ENCODE measurements at regions not wholly inside any gene's neighbourhood (a gene's known extent, or its start where the extent isn't known, plus 50 kb on each side); places are given as distances from the start of the nearest gene placed in this dataset.

GRCh38 chr12:89945123-89945522, 236.5 kb upstream of the ATP2B1 start:
- H3K4me1 ChIP-seq = peaks cover 0 to 60% (median 51%) of the 10 kb centered on the region in 4 donors
- TF ChIP-seq EP300 (IDR thresholded peaks at IDR 0.05) (no peak), POLR2AphosphoS5 (IDR thresholded peaks at IDR 0.05) (no peak), CTCF (IDR thresholded peaks at IDR 0.05) (no peak), POLR2A (IDR thresholded peaks at IDR 0.05) (no peak)

GRCh38 chr12:89943463-89943862, 234.8 kb upstream of the ATP2B1 start:
- Histone ChIP-seq H3K27me3 (no peaks in the 10 kb centered on the region), H3K9me3 (no peaks in the 10 kb centered on the region), H3K4me1 (peaks cover 0 to 44% (median 34%) of the 10 kb centered on the region in 4 donors), H3K4me3 (no peak overlapping the region), H3K27ac (peak overlapping the region in 2 of 4 donors; percentile 4 to 45), H3K36me3 (no peaks in the 10 kb centered on the region)
- TF ChIP-seq POLR2A (IDR thresholded peaks at IDR 0.05) = no peak
- no peak for TF ChIP-seq EP300 (IDR thresholded peaks at IDR 0.05)
- TF ChIP-seq POLR2AphosphoS5 (IDR thresholded peaks at IDR 0.05) = no peak
- TF ChIP-seq CTCF (IDR thresholded peaks at IDR 0.05) = no peak
- no peak for DNase-seq
- intact Hi-C loops (cut with DNase I) = no loop called here

More at GRCh38 chr12:89945123-89945522, 236.5 kb upstream of the ATP2B1 start:
- intact Hi-C loops (cut with DNase I) = loop anchor here (5.0 kb wide), 1 partner anchor 238 kb away; the partner anchor contains the start of gene ATP2B1
- Histone ChIP-seq H3K27me3 (no peaks in the 10 kb centered on the region), H3K9me3 (no peaks in the 10 kb centered on the region), H3K27ac (no peak overlapping the region), H3K4me3 (no peak overlapping the region), H3K36me3 (no peaks in the 10 kb centered on the region)
- DNase-seq = no peak

- DNase-seq = no peak
- Histone ChIP-seq H3K27ac (no peak overlapping the region), H3K36me3 (no peaks in the 10 kb centered on the region), H3K4me1 (peaks cover 0 to 32% (median 24%) of the 10 kb centered on the region in 4 donors), H3K9me3 (no peaks in the 10 kb centered on the region), H3K27me3 (no peaks in the 10 kb centered on the region), H3K4me3 (no peak overlapping the region)
- intact Hi-C loops (cut with DNase I) = no loop called here
- TF ChIP-seq POLR2AphosphoS5 (IDR thresholded peaks at IDR 0.05) (no peak), POLR2A (IDR thresholded peaks at IDR 0.05) (no peak), EP300 (IDR thresholded peaks at IDR 0.05) (no peak), CTCF (IDR thresholded peaks at IDR 0.05) (no peak)
- WGBS, 2 donors = 87 to 88% methylated on average over 2 of the region's 2 CpGs
Observed at GRCh38 chr12:89941436-89941835, 232.8 kb upstream of the ATP2B1 start.

- no peak overlapping the region for H3K27ac ChIP-seq
- H3K36me3 ChIP-seq = no peaks in the 10 kb centered on the region
- no peaks in the 10 kb centered on the region for H3K9me3 ChIP-seq
- H3K4me1 ChIP-seq = peaks cover 0 to 31% (median 27%) of the 10 kb centered on the region in 4 donors
- H3K27me3 ChIP-seq = no peaks in the 10 kb centered on the region
- intact Hi-C loops (cut with DNase I) = no loop called here
- DNase-seq = no peak
- H3K4me3 ChIP-seq = no peak overlapping the region
- TF ChIP-seq EP300 (IDR thresholded peaks at IDR 0.05) = no peak
- no peak for TF ChIP-seq POLR2AphosphoS5 (IDR thresholded peaks at IDR 0.05)
- TF ChIP-seq CTCF (IDR thresholded peaks at IDR 0.05) = no peak
- no peak for TF ChIP-seq POLR2A (IDR thresholded peaks at IDR 0.05)
- WGBS, 2 donors = 12 to 70% methylated on average over 1 of the region's 1 CpG
Observed at GRCh38 chr12:89939522-89940215, 231.0 kb upstream of the ATP2B1 start.

- WGBS, 2 donors = 72 to 77% methylated on average over 3 of the region's 3 CpGs
Observed at GRCh38 chr12:89936631-89937030, 228.0 kb upstream of the ATP2B1 start.

More at GRCh38 chr12:89936631-89937030, 228.0 kb upstream of the ATP2B1 start:
- no peak for DNase-seq
- H3K27me3 ChIP-seq = no peaks in the 10 kb centered on the region
- H3K4me1 ChIP-seq = peaks cover 0 to 10% (median 8%) of the 10 kb centered on the region in 4 donors
- no peak overlapping the region for H3K4me3 ChIP-seq
- no peak overlapping the region for H3K27ac ChIP-seq
- H3K9me3 ChIP-seq = no peaks in the 10 kb centered on the region
- TF ChIP-seq CTCF (IDR thresholded peaks at IDR 0.05) (no peak), POLR2A (IDR thresholded peaks at IDR 0.05) (no peak), EP300 (IDR thresholded peaks at IDR 0.05) (no peak), POLR2AphosphoS5 (IDR thresholded peaks at IDR 0.05) (no peak)
- intact Hi-C loops (cut with DNase I) = no loop called here
- no peaks in the 10 kb centered on the region for H3K36me3 ChIP-seq

All from sigmoid colon (tissue), 6 donors.